Activated CD4-positive, CD25-positive, alpha-beta regulatory T cell treated with anti-CD3 and anti-CD28 coated beads, Interleukin-2, amount 50 U/mL, for 16 hours (primary cell): ENCODE measurements at regions not wholly inside any gene's neighbourhood (a gene's known extent, or its start where the extent isn't known, plus 50 kb on each side); places are given as distances from the start of the nearest gene placed in this dataset.

ENCODE experiments used
- DNase-seq: peaks from one replicate; pipeline ENCODE4 v3.0.0-alpha.2; 2020; ENCODE audit warnings: low read depth, low spot score

GRCh38 chr13:33466262-33466661 lies 180.7 kb upstream of the STARD13 start:
- no peak for DNase-seq

GRCh38 chr13:33467556-33467955 lies 182.0 kb upstream of the STARD13 start:
- DNase-seq: no peak

- no peak for DNase-seq
Observed at GRCh38 chr13:33471204-33471603, 185.6 kb upstream of the STARD13 start.

GRCh38 chr13:33472446-33472845 lies 186.9 kb upstream of the STARD13 start:
- no peak for DNase-seq

- no peak for DNase-seq
Observed at GRCh38 chr13:33479105-33479504, 193.6 kb upstream of the STARD13 start.

GRCh38 chr13:33480561-33480960 lies 195.0 kb upstream of the STARD13 start:
- DNase-seq: no peak

- no peak for DNase-seq
Observed at GRCh38 chr13:33483471-33483870, 197.9 kb upstream of the STARD13 start.

GRCh38 chr13:33485247-33485646 lies 199.7 kb upstream of the STARD13 start:
- no peak for DNase-seq

GRCh38 chr13:33487575-33488243 lies 202.2 kb upstream of the STARD13 start:
- DNase-seq: no peak

GRCh38 chr13:33489563-33489962 lies 204.0 kb upstream of the STARD13 start:
- DNase-seq: no peak

GRCh38 chr13:33490461-33491327 lies 205.1 kb upstream of the STARD13 start:
- DNase-seq: no peak

GRCh38 chr13:33493672-33494365 lies 208.3 kb upstream of the STARD13 start:
- no peak for DNase-seq

GRCh38 chr13:33494596-33495204 lies 209.1 kb upstream of the STARD13 start:
- DNase-seq: no peak

- DNase-seq: no peak
Observed at GRCh38 chr13:33496336-33496735, 210.8 kb upstream of the STARD13 start.

- DNase-seq: no peak
Observed at GRCh38 chr13:33497146-33497845, 211.7 kb upstream of the STARD13 start.

GRCh38 chr13:33508060-33508459 lies 222.5 kb upstream of the STARD13 start:
- DNase-seq: no peak

- DNase-seq: no peak
Observed at GRCh38 chr13:33509642-33510229, 224.2 kb upstream of the STARD13 start.

GRCh38 chr13:33510350-33510970 lies 224.9 kb upstream of the STARD13 start:
- no peak for DNase-seq

- no peak for DNase-seq
Observed at GRCh38 chr13:33512880-33513554, 227.5 kb upstream of the STARD13 start.

- DNase-seq: no peak
Observed at GRCh38 chr13:33514362-33514761, 228.8 kb upstream of the STARD13 start.
